HG03135 (cell line): ENCODE measurements at regions not wholly inside any gene's neighbourhood (a gene's known extent, or its start where the extent isn't known, plus 50 kb on each side); places are given as distances from the start of the nearest gene placed in this dataset.

Source experiments
- ATAC-seq: cut with Tn5 transposase; IDR thresholded peaks from one replicate; pipeline ENCODE4 v1.9.1; 2021; ENCODE audit warnings: mild to moderate bottlenecking, moderate library complexity; ENCODE audit not compliant: unreplicated experiment

DNA sequence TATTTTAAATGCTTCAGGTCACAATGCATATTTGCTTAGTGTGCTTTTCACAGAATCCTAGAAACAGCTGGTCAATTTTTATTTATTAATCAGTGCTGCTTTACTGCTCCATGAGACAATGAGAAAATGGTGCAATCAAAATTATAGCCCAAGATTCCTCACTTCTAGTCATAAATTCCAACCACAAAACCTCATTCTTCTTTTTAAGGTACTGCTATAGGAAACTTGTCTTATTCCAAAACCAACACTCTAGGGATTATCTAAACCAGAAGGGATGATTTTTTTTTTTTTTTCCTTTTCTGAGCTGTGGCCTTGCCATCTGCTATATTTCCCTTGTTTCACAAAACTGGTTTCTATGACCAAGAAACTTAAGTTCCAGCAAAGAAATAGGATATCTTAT is 64.0 kb upstream of the SEMA3A start:
- ATAC-seq: no peak

DNA sequence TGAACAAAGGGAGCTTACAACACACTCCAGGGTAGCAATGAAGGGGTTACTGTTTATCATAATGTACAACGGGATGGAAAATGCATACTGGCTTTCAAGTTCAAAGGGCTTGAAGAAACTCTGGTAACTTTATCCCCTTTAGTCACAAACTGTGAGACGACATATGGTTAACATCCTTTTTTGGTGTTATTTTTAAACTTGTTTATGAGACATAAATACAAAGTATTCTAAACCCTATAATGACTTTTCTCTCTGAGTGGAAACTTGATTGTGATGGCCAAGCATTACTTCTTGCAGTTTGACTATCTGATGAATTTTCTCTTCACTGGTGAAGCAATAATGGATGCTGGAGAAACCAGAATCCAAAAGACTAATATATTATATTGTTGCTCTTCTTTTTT is 62.0 kb upstream of the SEMA3A start:
- no peak for ATAC-seq

DNA sequence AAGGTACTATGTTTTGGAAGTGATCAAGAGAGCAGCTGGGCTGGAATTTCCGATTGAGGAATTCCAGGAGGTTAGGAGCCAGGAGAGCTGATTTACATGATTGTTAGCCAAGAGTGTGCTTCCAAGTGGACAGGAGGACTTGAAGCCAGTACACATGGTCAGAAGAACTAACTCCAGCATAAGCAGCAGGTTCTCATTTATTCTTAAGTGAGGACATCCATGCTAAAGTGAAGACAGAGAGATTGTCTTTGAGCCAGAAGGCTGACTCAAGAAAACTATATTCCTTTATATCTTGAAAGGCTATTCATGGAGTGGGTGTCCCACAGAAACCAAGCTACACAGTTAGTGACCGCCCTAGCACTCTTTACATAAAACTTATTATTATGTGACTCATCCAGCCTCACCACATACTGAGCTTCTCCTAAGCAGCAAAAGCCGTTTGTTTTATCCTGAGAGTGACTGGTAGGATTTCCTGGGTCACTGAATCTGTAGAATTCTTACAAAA is 56.7 kb upstream of the SEMA3A start:
- ATAC-seq: no peak

DNA sequence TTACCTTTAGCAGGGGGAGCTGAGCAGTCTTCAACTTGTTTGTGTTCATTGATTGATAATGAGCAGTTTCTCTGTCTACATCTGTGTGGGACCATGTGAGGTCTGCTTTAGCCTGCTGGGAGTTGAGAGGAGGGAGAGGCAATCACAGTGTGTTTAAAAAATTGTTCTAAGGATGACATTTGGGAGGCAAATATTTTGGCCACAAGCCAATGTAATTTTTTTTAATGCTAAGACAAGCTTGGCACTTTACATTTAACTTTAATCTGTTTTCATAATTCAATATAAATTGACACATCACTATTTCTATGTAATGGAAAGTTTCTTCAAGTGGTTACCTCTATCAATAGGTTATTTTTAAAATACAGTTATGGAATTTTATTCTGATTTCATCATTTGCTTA is 55.9 kb upstream of the SEMA3A start:
- ATAC-seq: no peak

DNA sequence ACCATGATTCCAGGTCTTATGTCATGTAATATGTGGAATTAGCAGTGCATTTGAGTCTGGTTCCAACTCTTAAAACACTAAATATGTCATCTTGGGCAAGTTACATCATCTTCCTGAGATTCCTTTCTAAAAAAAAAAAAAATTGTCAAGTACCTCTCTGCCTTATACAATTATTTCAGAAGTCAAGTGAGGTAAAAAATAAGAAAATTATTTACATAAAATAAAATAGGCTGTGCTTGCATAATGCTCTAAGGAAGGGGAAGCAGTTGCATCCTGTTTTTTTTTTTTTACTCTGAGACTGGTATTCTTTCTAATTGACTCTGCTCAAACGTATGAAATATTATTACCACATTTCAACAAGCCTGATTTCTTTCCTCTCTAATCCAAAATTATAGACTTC is 55.1 kb upstream of the SEMA3A start:
- ATAC-seq: no peak

DNA sequence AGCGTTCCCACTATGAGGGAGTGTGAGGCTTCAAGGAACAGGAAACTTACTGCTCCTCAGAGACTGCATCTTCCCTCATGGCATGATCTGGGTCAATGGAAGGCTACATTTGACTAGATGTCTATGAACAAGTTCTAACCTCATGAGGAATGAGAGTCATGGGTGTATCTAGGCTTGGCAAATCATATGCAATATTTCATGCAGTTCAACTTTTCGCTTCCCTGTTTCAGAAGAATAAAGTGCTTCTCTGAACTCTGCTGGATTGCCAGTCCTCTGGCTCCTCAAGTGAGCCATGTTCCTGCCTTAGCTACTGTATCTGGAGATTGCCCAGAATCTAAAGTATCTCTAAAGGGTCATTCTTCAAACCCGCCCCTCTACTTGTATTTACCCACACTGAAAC is 54.3 kb upstream of the SEMA3A start:
- no peak for ATAC-seq

DNA sequence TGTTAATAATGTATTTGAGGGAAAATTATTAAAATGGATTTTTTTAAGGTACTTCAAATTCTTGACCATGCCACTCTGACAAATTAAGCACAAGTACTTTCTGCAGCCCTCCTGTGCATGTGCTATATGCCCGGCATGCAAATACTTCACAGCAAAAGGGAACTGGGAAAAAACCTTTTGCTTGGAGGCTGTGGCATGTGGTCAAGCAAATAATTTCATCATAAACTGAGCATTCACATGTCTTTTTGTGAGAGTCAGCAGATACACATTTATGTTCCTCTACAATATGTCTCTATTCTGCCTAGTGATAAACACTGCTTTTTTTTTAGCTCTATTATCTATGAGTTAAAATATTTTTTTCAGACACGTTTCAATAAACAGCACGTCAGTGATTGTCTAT is 53.7 kb upstream of the SEMA3A start:
- no peak for ATAC-seq

DNA sequence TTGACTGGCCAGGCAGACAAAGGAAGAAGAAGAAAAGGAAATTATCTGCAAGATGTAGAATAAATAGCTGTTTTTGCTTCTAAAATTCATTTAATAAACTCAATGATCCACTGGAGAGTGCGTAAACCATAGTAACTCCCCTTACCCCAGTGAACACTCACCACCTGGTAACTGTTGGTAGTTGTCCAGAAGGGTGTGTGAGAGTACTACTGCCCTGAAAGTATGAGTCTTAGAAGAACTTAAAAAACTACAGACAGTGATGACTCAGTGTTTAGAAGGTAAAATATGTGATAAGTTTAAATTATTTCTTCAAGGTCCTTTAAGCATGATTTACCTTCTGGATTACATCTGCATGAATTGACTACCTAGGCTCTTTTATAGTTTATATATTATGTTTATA is 53.0 kb upstream of the SEMA3A start:
- no peak for ATAC-seq

DNA sequence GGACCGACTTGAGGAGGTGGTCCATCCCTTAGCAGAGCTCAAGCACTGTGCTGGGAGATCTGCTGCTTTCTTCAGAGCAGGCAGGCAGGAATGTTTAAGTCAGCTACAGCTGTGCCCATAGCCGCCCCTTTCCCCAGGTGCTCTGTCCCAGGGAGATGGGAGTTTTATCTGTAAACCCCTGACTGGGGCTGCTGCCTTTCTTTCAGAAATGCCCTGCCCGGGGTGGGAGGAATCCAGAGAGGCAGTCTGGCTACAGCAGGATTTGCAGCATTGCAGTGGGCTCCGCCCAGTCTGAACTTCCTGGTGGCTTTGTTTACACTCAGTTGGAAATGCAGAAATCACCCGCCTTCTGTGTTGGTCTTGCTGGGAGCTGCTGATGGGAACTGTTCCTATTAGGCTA is 51.2 kb upstream of the SEMA3A start:
- no peak for ATAC-seq
